GM19452 (cell line): ENCODE measurements at regions not wholly inside any gene's neighbourhood (a gene's known extent, or its start where the extent isn't known, plus 50 kb on each side); places are given as distances from the start of the nearest gene placed in this dataset.
"Not testable (repeated sequence)": the region's sequence is repeated elsewhere in the genome, so short reads cannot be mapped to it uniquely, and the experiment has no call there.

Experiments used
- ATAC-seq: cut with Tn5 transposase; IDR thresholded peaks from one replicate; pipeline ENCODE4 v1.9.1; 2021; ENCODE audit not compliant: unreplicated experiment

DNA sequence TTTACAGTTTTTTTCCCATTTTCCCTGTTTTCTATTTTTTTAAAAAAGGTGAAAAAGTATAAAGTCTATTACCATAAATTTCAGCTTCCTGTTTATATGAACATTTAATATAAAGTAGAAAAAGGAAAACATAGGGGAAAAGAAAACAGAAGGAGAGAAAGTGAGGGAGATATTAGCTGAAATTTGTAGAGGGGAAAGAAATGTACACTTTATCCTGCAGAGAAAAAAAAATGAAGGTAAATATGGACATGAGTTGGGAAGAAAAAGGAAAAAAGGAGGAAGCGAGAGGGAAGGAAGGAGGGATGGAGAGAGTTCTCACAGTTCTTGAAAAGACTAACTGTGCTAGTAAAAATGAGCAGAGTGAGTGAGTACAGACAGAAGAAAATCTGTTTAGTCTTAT lies 91.6 kb upstream of the BTG1 start:
- no peak for ATAC-seq

- ATAC-seq, result no peak
These were observed 90.2 kb upstream of the BTG1 start for GRCh38 chr12:92235703-92236472.

- no peak for ATAC-seq
These were observed 88.9 kb upstream of the BTG1 start for GRCh38 chr12:92234533-92234932.

- ATAC-seq, result no peak
These were observed 87.8 kb upstream of the BTG1 start for GRCh38 chr12:92233346-92234015.

DNA sequence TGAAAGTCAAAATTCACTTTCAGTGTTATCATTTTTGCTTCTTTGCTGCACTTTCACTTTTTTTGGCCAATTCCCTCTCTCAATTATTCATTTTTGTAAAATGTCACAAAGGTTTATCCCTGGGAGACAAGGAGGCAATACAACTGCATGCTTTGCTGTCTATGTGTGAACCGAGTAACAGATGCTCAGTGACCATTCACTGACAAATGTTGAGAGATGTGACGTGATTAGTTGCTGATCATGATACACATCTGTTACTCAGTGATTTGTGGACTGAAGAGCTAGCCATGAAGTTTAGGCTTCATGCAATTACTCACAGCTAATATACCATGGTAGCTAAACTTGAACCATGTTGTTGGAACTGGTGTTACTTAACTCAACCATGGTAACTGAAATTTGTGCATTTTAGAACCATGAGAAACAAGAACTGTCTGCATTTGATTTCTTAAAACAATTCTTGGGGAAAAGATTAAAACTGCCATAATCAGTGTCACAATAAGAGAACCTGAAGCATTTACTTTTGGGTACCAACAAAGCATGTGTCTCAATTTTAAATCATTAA lies 86.8 kb upstream of the BTG1 start:
- ATAC-seq, result not testable (repeated sequence)

GRCh38 chr12:92231945-92232344 lies 86.3 kb upstream of the BTG1 start:
- not testable (repeated sequence) for ATAC-seq

DNA sequence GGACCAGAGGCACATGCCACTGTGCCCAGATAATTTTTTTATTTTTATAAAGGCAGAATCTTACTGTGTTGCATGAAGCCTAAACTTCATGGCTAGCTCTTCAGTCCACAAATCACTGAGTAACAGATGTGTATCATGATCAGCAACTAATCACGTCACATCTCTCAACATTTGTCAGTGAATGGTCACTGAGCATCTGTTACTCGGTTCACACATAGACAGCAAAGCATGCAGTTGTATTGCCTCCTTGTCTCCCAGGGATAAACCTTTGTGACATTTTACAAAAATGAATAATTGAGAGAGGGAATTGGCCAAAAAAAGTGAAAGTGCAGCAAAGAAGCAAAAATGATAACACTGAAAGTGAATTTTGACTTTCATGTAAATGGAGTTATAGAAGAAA lies 85.9 kb upstream of the BTG1 start:
- ATAC-seq, result not testable (repeated sequence)

GRCh38 chr12:92229381-92229780 lies 83.7 kb upstream of the BTG1 start:
- ATAC-seq, result no peak

GRCh38 chr12:92226961-92227360 lies 81.3 kb upstream of the BTG1 start:
- ATAC-seq, result no peak

- ATAC-seq, result no peak
These were observed 80.5 kb upstream of the BTG1 start for GRCh38 chr12:92226071-92226661.

- ATAC-seq, result no peak
These were observed 79.2 kb upstream of the BTG1 start for GRCh38 chr12:92224685-92225331.

- ATAC-seq, result no peak
These were observed 77.8 kb upstream of the BTG1 start for GRCh38 chr12:92223481-92223880.

GRCh38 chr12:92221656-92222315 lies 76.1 kb upstream of the BTG1 start:
- no peak for ATAC-seq

- no peak for ATAC-seq
These were observed 72.9 kb upstream of the BTG1 start for GRCh38 chr12:92218394-92219077.

- ATAC-seq, result no peak
These were observed 70.4 kb upstream of the BTG1 start for GRCh38 chr12:92216092-92216491.

DNA sequence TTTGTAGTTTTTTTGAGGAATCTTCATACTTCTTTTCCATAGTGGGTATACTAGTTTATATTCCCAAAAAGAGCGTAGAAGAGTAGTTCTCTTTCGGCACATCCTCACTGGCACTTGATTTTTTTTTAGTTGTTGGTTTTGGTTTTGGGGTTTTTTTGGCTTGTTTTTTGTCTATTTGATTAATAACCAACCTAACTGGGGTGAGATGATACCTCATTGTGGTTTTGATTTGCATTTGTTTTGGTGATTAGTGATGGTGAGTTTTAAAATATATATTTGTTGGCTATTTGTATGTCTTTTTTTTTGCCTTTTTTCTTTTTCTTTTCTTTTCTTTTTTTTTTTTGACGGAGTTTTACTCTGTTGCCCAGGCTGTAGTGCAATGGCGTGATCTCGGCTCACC lies 69.7 kb upstream of the BTG1 start:
- no peak for ATAC-seq

- ATAC-seq, result no peak
These were observed 67.5 kb upstream of the BTG1 start for GRCh38 chr12:92213166-92213565.

GRCh38 chr12:92210071-92210470 lies 64.4 kb upstream of the BTG1 start:
- ATAC-seq, result no peak

GRCh38 chr12:92208613-92209121 lies 63.0 kb upstream of the BTG1 start:
- ATAC-seq, result peak; percentile 70

DNA sequence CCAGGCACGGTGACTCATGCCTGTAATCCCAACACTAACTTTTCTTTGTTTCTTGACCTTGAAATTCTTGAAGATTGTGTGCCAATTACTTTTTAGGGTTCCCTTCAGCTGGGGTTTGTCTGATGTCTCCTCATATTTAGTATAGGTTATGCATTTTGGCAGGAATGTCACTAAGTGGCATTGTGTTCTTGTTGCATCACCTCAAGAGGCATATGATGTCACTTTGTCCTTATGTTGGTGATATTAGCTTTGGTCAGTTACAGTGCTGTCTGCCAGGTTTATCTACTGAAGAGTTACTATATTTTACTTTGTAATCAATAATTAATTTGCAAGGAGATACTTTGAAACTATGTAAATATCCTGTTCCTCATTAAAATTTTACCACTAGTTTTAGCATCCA lies 61.0 kb upstream of the BTG1 start:
- no peak for ATAC-seq
